Thyroid gland (tissue), 4 donors: ENCODE measurements at regions not wholly inside any gene's neighbourhood (a gene's known extent, or its start where the extent isn't known, plus 50 kb on each side); places are given as distances from the start of the nearest gene placed in this dataset.

Source experiments
- CTCF ChIP-seq, 6 experiments: fragments of 200-600 bp in 3 of 6; fragments of 450-650 bp in 3 of 6; sonication (generic) in 3 of 6; IDR thresholded peaks; one replicate each; pipeline ENCODE4 v1.5.1; 2016 to 2019; ENCODE audit warnings: antibody characterized with exemption in 6 of 6, mild to moderate bottlenecking in 2 of 6, inconsistent platforms in 1 of 6, moderate library complexity in 1 of 6
- POLR2A ChIP-seq, 2 donors: fragments of 450-650 bp; IDR thresholded peaks; one replicate each; pipeline ENCODE4 v1.6.1; 2017; ENCODE audit warnings: antibody characterized with exemption in 2 of 2, mild to moderate bottlenecking in 2 of 2, moderate library complexity in 1 of 2

- no peak for TF ChIP-seq CTCF (IDR thresholded peaks at IDR 0.05)
- TF ChIP-seq POLR2A (IDR thresholded peaks at IDR 0.05) = no peak
Measured at GRCh38 chr4:67049446-67049845, 495.9 kb downstream of the CENPC start.
